NOMO-1 (cell line): ENCODE measurements at regions not wholly inside any gene's neighbourhood (a gene's known extent, or its start where the extent isn't known, plus 50 kb on each side); places are given as distances from the start of the nearest gene placed in this dataset.

ENCODE experiments used
- DNase-seq, 2 experiments: peaks; one replicate each; lab custom pipeline; 2025; ENCODE audit not compliant: unreplicated experiment in 2 of 2; lab: John Stamatoyannopoulos, UW

GRCh38 chr4:34720571-34720970 is 1523.7 kb downstream of the ARAP2 start:
- DNase-seq: peak in 1 of 2 experiments; percentile 25

- DNase-seq: no peak
Observed at GRCh38 chr4:34721835-34722234, 1522.5 kb downstream of the ARAP2 start.

GRCh38 chr4:34723605-34724004 is 1520.7 kb downstream of the ARAP2 start:
- DNase-seq: no peak

DNA sequence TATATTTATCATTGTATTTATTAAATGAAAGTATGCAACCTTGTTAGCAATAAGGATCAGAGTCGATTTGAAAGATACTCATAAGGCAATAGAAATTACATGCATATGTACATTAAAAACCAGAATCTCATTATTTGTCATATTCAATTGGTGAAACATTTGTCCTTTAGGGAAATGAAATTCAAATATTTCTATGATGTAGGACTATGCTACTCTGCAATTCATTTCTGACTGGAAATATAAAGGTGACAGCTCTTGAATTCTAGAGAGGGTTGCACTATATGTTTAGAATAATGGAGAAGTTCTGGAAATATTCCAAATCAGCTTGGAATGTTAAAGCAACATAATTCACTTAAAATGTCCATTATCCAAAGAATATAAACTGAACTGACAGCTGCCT is 1519.8 kb downstream of the ARAP2 start:
- DNase-seq: no peak

DNA sequence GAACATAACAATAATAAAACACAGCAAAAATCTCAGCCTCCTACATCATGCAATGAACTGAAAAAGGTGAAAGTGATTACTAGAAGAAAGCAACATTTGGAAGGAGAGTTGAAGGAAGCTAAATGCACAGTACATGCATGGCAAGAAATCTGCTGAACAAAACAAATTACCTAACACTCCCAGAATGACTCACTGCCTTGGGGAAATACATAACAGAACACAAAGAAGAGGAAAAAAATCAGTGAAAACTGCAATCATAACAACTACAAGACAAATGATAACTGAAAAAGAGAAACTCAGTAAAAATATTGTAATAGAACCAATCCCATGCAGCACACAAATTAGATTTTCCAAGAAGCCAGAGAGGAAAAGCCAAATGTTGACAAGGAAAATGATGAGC is 1513.2 kb downstream of the ARAP2 start:
- DNase-seq: no peak

DNA sequence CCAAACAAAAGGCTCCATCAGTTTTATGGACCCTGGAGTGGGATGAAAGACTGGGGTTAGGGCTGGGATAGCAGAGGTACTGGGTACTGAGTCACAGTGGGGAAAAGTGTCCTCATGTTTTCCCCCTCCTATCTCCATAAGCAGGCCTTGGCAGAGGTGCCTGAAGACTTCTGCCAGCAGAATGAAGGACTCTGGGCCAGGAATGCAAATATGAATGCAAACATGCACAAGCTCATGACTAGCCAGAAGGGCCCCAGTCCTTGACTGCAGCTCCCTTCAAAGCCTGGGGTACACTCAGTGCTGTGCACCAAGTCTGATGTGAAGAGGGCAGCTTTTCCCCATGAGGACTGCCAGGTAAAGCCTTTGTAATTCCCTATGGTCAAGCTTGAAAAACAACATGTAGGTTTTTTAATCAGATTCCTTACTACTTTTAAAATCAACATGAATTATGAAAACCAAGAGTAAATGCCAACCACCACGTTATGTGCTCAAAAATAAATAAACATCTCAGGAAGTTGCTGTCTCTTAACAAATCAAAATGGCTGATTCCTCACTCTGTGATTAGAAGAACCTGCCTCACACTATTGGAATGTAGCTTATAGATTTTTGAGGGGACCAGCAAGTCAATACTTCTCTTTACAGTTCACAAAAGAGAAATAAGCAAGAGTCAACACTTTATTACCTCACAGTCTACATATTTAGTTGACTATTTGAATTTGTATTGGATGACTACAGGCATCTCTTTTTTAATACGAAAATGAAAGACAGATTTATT is 1512.0 kb downstream of the ARAP2 start:
- DNase-seq: no peak

DNA sequence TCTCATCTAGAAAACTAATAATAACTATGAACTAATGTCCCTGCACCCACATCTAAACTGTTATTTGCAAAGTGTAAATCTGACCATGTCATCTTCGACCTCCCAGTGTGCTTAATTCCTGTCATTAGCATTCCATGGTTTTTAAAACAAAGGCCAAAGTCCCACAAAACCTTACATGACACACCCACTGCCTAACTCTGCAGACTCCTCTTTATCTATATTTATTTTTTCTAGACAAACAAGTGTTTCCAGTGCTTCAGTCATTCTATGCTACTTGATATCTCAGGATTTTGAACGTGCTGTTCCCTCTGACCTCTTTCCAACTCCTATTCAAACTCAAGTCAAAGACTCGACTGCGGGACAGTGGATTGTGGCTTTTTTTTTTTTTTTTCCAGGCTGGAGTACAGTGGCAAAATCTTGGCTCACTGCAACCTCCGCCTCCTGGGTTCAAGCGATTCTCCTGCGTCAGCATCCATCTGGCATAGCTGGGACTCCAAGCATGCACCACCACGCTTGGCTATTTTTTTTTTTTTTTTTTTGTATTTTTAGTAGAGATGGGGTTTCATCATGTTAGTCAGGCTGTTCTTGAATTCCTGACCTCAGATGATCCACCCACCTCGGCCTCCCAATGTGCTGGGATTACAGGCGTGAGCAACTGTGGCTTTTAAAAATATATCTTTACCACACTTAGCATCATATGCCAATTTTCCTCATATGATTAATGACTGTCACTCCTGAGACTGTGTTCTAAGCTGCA is 1511.0 kb downstream of the ARAP2 start:
- no peak for DNase-seq

DNA sequence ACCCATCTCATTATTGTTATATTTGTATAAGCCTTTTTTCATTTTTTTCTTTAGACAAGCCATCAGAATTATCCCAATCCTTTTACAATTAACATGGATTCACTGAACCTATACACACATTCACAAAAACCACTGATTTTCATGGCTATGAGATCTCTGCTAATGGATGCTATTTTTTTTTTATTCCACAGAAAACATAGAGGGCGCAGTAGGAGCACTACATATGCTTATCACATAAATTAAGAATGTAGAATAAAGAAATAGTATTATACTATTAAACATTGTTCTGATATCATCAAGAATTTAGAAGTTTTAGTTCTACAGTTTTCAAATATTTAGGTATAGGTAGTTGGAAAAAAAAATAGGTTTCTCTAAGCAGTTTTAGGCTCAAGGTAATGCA is 1477.4 kb downstream of the ARAP2 start:
- no peak for DNase-seq

DNA sequence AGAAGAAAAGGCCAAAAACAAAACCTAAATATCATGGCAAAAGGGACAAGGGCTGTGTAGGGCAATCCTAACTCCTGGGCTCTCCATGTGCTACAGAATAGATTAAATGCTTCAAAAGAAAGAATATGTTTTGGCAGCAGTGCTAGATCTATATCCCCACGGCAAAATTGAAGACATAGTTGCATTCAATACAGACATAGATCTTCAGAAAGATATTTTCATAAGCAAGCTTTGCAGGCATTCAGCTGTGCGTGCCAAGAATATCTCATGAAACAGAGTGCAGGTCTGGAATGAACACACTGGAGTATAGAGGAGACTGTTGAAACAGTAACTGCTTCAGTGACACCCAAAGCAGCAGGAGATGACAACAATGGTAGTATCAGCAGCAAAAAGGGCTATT is 1476.9 kb downstream of the ARAP2 start:
- DNase-seq: no peak

- DNase-seq: no peak
Observed at GRCh38 chr4:34771632-34772031, 1472.7 kb downstream of the ARAP2 start.

- DNase-seq: no peak
Observed at GRCh38 chr4:34790131-34790530, 1454.2 kb downstream of the ARAP2 start.

- no peak for DNase-seq
Observed at GRCh38 chr4:34791209-34791608, 1453.1 kb downstream of the ARAP2 start.

GRCh38 chr4:34800953-34801352 is 1443.4 kb downstream of the ARAP2 start:
- DNase-seq: no peak

DNA sequence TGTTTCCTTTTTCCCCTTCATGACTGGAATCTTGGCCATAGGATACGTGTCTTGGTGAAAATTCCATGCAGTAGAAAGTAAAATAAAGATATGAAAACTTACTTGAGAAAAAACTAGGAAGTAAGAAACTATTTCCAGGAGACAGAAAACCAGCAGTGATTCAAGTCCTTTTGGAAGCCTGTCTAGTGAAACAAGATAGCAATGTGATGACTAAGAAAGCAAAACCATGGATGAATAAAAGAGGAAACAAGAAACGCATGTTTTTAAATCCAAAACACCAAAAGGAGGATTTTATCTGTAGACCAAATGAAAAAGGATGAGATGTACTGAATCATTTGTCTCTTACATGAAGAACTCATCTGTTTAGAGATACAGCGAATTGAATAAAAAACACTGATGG is 1430.0 kb downstream of the ARAP2 start:
- DNase-seq: no peak

DNA sequence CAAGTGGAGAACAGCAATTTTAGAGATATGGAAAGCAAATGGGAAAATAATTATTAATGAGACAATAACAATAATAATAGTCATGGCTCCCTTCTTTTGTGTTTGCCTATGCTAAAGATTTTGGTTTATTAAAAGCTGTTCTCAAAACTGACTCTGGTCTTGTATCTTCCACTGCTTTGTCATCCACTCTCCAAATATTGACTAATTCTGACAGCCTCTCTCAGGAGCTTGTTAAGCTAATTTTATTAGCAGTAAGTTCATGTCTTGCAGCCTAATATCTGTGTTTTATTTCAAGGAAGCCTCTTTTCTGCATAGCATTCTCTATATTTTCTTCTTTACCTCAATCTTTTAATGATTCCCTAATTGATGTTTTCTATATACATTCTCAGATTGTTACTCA is 1419.8 kb downstream of the ARAP2 start:
- no peak for DNase-seq

DNA sequence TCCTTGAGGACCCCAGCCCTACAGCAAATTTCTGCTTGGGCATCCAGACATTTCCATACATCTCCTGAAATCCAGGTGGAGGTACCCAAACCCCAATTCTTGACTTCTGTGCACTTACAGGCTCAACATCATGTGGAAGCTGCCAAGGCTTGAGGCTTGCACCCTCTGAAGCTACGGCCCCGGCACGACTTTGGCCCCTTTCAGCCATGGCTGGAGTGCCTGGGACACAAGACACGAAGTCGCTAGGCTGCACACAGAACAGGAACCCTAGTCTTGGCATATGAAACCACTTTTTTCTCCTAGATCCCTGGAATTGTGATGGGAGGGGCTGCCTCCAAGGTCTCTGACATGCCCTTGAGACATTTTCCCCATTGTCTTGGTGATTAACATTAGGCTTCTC is 1417.7 kb downstream of the ARAP2 start:
- DNase-seq: no peak

GRCh38 chr4:34845926-34846325 is 1398.4 kb downstream of the ARAP2 start:
- no peak for DNase-seq

DNA sequence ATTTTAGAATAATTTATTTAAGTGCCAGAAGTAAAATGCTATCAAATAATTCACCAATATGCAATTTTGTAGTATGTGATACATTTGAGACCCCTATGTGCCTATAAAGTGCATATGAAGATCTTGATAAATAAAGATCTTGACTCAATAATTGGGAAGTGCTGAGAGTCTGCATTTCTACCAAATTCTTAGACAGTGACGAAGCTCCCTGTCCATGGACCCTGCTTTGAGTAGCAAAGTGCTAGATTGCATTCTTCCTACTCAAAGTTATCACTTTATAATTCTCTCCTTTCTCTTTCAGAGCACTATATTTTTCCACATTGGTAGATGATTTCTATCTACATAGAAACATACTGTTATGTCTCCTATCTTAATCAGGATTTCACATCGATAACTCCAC is 1393.9 kb downstream of the ARAP2 start:
- no peak for DNase-seq

DNA sequence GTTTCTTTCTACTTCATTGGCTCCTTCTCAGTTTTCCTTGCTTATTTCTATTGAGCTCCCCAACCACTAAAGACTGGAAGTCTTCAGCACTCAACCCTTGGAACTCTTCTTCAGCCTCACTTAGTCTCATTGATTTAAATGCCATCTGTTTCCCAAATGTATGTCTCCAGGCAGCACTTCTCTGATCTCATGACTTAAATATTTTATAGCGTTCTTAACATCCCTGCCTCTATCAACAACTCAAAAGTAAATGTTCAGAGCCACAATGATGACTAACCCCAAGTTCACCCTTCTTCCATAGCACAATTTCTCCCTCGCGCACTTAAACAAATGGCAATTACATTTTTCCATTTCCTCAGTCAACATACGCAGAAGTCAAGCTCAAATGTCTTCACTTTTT is 1393.3 kb downstream of the ARAP2 start:
- no peak for DNase-seq

DNA sequence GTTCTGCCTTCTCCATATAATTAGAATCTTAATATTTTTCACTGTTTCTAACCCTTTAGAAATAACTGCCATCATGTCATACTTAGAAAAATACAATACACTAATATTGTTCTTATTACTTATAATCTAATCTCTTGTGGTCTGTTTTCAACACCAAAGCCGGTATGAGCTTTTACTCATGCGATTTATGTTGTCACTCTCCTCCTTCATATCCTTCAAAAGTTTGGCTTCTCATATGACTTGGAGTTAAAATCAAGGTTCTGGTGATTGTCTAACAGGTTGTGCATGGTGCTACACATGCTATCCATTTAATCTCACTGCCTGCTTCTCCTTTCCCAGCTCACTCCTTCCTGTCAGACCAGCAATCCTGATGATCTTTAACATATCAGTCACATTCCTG is 1392.9 kb downstream of the ARAP2 start:
- no peak for DNase-seq

DNA sequence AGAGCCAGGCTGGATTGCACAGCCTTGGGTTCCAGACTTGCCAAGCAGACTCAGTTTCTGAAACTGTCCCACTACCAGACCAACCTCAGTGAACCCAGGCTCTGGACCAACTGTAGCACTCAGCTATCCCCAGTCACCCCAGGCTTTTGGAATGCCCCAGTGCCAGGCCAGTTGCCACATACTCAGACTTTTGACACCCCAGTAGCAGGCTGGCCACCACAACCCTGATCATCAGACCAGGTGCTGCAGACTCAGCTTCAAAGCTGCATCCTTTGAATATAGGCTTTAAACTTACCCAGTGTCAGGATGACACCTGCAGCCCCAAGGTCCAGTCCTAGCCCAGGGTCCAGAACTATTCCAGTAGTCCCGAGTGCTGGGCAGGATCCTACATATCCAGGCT is 1389.9 kb downstream of the ARAP2 start:
- DNase-seq: no peak

- no peak for DNase-seq
Observed at GRCh38 chr4:34861666-34862065, 1382.6 kb downstream of the ARAP2 start.
